Upper lobe of left lung (tissue), 4 donors: ENCODE measurements at regions not wholly inside any gene's neighbourhood (a gene's known extent, or its start where the extent isn't known, plus 50 kb on each side); places are given as distances from the start of the nearest gene placed in this dataset.

ENCODE experiments used
- CTCF ChIP-seq, 6 experiments: fragments of 450-650 bp in 4 of 6; fragments of 200-600 bp in 2 of 6; sonication (generic) in 2 of 6; IDR thresholded peaks; one replicate each; pipeline ENCODE4 v1.5.1; 2016 to 2019; ENCODE audit warnings: antibody characterized with exemption in 6 of 6
- POLR2A ChIP-seq, 4 donors: fragments of 450-650 bp; IDR thresholded peaks; one replicate each; pipeline ENCODE4 v1.5.1; 2016 to 2017; ENCODE audit warnings: antibody characterized with exemption in 4 of 4, mild to moderate bottlenecking in 2 of 4
- POLR2AphosphoS5 ChIP-seq, 2 donors: sonication (generic); formaldehyde crosslinking; IDR thresholded peaks; one replicate each; pipeline ENCODE4 v1.5.1; 2017; ENCODE audit warnings: antibody characterized with exemption in 2 of 2

- no peak for TF ChIP-seq POLR2AphosphoS5 (IDR thresholded peaks at IDR 0.05)
- no peak for TF ChIP-seq CTCF (IDR thresholded peaks at IDR 0.05)
- TF ChIP-seq POLR2A (IDR thresholded peaks at IDR 0.05) = no peak
Measured at GRCh38 chr10:64977915-64978314, 1456.7 kb downstream of the REEP3 start.
